Spleen (tissue), 11 donors: ENCODE measurements at regions not wholly inside any gene's neighbourhood (a gene's known extent, or its start where the extent isn't known, plus 50 kb on each side); places are given as distances from the start of the nearest gene placed in this dataset.

Source experiments
- DNase-seq: peaks from one replicate; pipeline ENCODE4 v3.0.0-alpha.2; 2020
- H3K27ac ChIP-seq, 8 donors: fragments of 200-600 bp; sonication (generic) in 7 of 8; 1 replicate in 4 of 8; 2 replicates in 4 of 8; pipeline versions ENCODE4 v1.5.0 to v1.8.0; 2016 to 2021; ENCODE audit warnings: inconsistent platforms in 4 of 8, mild to moderate bottlenecking in 4 of 8, moderate library complexity in 1 of 8
- H3K27me3 ChIP-seq, 7 donors: fragments of 200-600 bp; sonication (generic) in 6 of 7; replicated peaks in 1 of 7; 1 replicate in 4 of 7; 2 replicates in 3 of 7; pipeline versions ENCODE4 v1.5.0 to v1.8.0; 2016 to 2021; ENCODE audit warnings: inconsistent platforms in 3 of 7, mild to moderate bottlenecking in 1 of 7
- H3K36me3 ChIP-seq, 6 donors: fragments of 200-600 bp; sonication (generic) in 5 of 6; 1 replicate in 4 of 6; 2 replicates in 2 of 6; pipeline versions ENCODE4 v1.5.0 to v1.8.0; 2016 to 2021; ENCODE audit warnings: inconsistent platforms in 2 of 6
- H3K4me1 ChIP-seq, 6 donors: fragments of 200-600 bp; sonication (generic) in 5 of 6; 1 replicate in 3 of 6; 2 replicates in 3 of 6; pipeline versions ENCODE4 v1.5.0 to v1.8.0; 2016 to 2021; ENCODE audit warnings: inconsistent platforms in 3 of 6
- H3K4me3 ChIP-seq, 8 donors: fragments of 200-600 bp; sonication (generic) in 7 of 8; 1 replicate in 4 of 8; 2 replicates in 4 of 8; pipeline versions ENCODE4 v1.5.0 to v1.8.0; 2016 to 2021; ENCODE audit warnings: inconsistent platforms in 4 of 8, mild to moderate bottlenecking in 4 of 8, moderate library complexity in 2 of 8
- H3K9me3 ChIP-seq, 8 donors: fragments of 200-600 bp; sonication (generic) in 7 of 8; 1 replicate in 4 of 8; 2 replicates in 4 of 8; pipeline versions ENCODE4 v1.5.0 to v1.8.0; 2016 to 2021; ENCODE audit warnings: inconsistent platforms in 4 of 8
- CTCF ChIP-seq, 11 experiments: fragments of 200-600 bp in 7 of 11; fragments of 450-650 bp in 4 of 11; sonication (generic) in 4 of 11; IDR thresholded peaks in 8 of 11; conservative IDR thresholded peaks in 3 of 11; 1 replicate in 7 of 11; 2 replicates in 4 of 11; pipeline versions ENCODE4 v1.4.0 to v1.8.0; 2016 to 2021; ENCODE audit warnings: antibody characterized with exemption in 11 of 11, inconsistent platforms in 4 of 11, mild to moderate bottlenecking in 1 of 11
- POLR2A ChIP-seq, 3 donors: fragments of 450-650 bp; IDR thresholded peaks; one replicate each; pipeline ENCODE4 v1.5.1; 2017; ENCODE audit warnings: antibody characterized with exemption in 3 of 3, mild to moderate bottlenecking in 1 of 3
- POLR2AphosphoS5 ChIP-seq, 3 donors: sonication (generic); formaldehyde crosslinking; IDR thresholded peaks; one replicate each; pipeline ENCODE4 v1.5.1; 2017; ENCODE audit warnings: antibody characterized with exemption in 3 of 3
- WGBS, 5 donors: extraction: QIAGEN DNeasy Blood & Tissue Kit in 3 of 5; methylation state at CpG; one replicate each; pipeline versions ENCODE4 v1.1.5 to v1.1.7; 2013 to 2018; 5-methylcytosine and 5-hydroxymethylcytosine counted together
- intact Hi-C: fragments of 100-400 bp; cut with DNase I; formaldehyde crosslinking; loops from one replicate; pipeline ENCODE4 v1.15.0; 2023; ENCODE audit warnings: low total_unique reads
- donor health status: healthy with polysubstance abuse.
- donor health status: DM: no; HTN: no; CAD: no; lungs with moderate emphysema.
- donor health status: DM: no; HTN: no; CAD: no.
- donor health status: Bipolar disorder and iron deficiency.
- donor health status: healthy.
- donor health status: DM: no; HTN: no; CAD: no.
- donor health status: DM: yes; HTN: yes; CAD: no.

- DNase-seq, result no peak
- intact Hi-C loops, result no loop called here
- no peak for TF ChIP-seq POLR2A (IDR thresholded peaks at IDR 0.05)
- no peak for TF ChIP-seq POLR2AphosphoS5 (IDR thresholded peaks at IDR 0.05)
- TF ChIP-seq CTCF (IDR thresholded peaks at IDR 0.05 in 8 of 11, conservative IDR thresholded peaks at IDR 0.05 in 3 of 11), result no peak
- H3K4me3 ChIP-seq, result no peak overlapping the region
- H3K27ac ChIP-seq, result no peak overlapping the region
- H3K27me3 ChIP-seq, result peaks cover 0 to 14% (median 0%) of the 10 kb centered on the region in 7 donors
- H3K36me3 ChIP-seq, result no peaks in the 10 kb centered on the region
- 40 to 49% (median 45%) methylated on average over 6 of the region's 6 CpGs for WGBS, 5 donors
- H3K4me1 ChIP-seq, result no peaks in the 10 kb centered on the region
- H3K9me3 ChIP-seq, result no peaks in the 10 kb centered on the region
These were observed 126.4 kb downstream of the SALL1 start for GRCh38 chr16:51024703-51025102.

GRCh38 chr16:51022955-51023354 lies 128.1 kb downstream of the SALL1 start:
- WGBS, 5 donors, result 83 to 87% (median 86%) methylated on average over 5 of the region's 5 CpGs
- no peak for TF ChIP-seq POLR2A (IDR thresholded peaks at IDR 0.05)
- TF ChIP-seq CTCF (IDR thresholded peaks at IDR 0.05 in 8 of 11, conservative IDR thresholded peaks at IDR 0.05 in 3 of 11), result no peak
- no peak for TF ChIP-seq POLR2AphosphoS5 (IDR thresholded peaks at IDR 0.05)
- H3K27ac ChIP-seq, result no peak overlapping the region
- intact Hi-C loops, result no loop called here
- no peak for DNase-seq
- no peaks in the 10 kb centered on the region for H3K9me3 ChIP-seq
- no peaks in the 10 kb centered on the region for H3K36me3 ChIP-seq
- no peaks in the 10 kb centered on the region for H3K4me1 ChIP-seq
- H3K27me3 ChIP-seq, result peaks cover 0 to 14% (median 0%) of the 10 kb centered on the region in 7 donors
- no peak overlapping the region for H3K4me3 ChIP-seq

- H3K27ac ChIP-seq, result no peak overlapping the region
- no peaks in the 10 kb centered on the region for H3K9me3 ChIP-seq
- H3K36me3 ChIP-seq, result no peaks in the 10 kb centered on the region
- intact Hi-C loops, result no loop called here
- WGBS, 5 donors, result 73 to 97% (median 86%) methylated on average over 4 of the region's 4 CpGs
- TF ChIP-seq CTCF (IDR thresholded peaks at IDR 0.05 in 8 of 11, conservative IDR thresholded peaks at IDR 0.05 in 3 of 11), result no peak
- TF ChIP-seq POLR2A (IDR thresholded peaks at IDR 0.05), result no peak
- TF ChIP-seq POLR2AphosphoS5 (IDR thresholded peaks at IDR 0.05), result no peak
- no peaks in the 10 kb centered on the region for H3K4me1 ChIP-seq
- H3K27me3 ChIP-seq, result peaks cover 0 to 14% (median 0%) of the 10 kb centered on the region in 7 donors
- DNase-seq, result no peak
- no peak overlapping the region for H3K4me3 ChIP-seq
These were observed 131.5 kb downstream of the SALL1 start for GRCh38 chr16:51019617-51020016.

GRCh38 chr16:51017969-51018368 lies 133.1 kb downstream of the SALL1 start:
- intact Hi-C loops, result no loop called here
- 73 to 87% (median 81%) methylated on average over 1 of the region's 1 CpG for WGBS, 5 donors
- no peak overlapping the region for H3K4me3 ChIP-seq

More at GRCh38 chr16:51017969-51018368, 133.1 kb downstream of the SALL1 start:
- TF ChIP-seq POLR2AphosphoS5 (IDR thresholded peaks at IDR 0.05) (no peak), CTCF (IDR thresholded peaks at IDR 0.05 in 8 of 11, conservative IDR thresholded peaks at IDR 0.05 in 3 of 11) (no peak), POLR2A (IDR thresholded peaks at IDR 0.05) (no peak)
- Histone ChIP-seq H3K27ac (no peak overlapping the region), H3K4me1 (no peaks in the 10 kb centered on the region), H3K27me3 (peaks cover 0 to 14% (median 0%) of the 10 kb centered on the region in 7 donors), H3K36me3 (no peaks in the 10 kb centered on the region), H3K9me3 (no peaks in the 10 kb centered on the region)
- DNase-seq, result no peak
